ENCODE measurements at regions not wholly inside any gene's neighbourhood (a gene's known extent, or its start where the extent isn't known, plus 50 kb on each side); places are given as distances from the start of the nearest gene placed in this dataset.

GRCh38 chr4:178086320-178086719 is 644.1 kb upstream of the AGA start:
- Mint-ChIP-seq H3K27me3 (ENCODE audit: low read depth in 3 of 3) (no peaks in the 10 kb centered on the region), H3K4me1 (no peaks in the 10 kb centered on the region), H3K9me3 (peaks cover 18 to 53% (median 31%) of the 10 kb centered on the region in 6 donors), H3K4me3 (no peak overlapping the region), H3K27ac (no peak overlapping the region), H3K36me3 (no peaks in the 10 kb centered on the region)
- DNase-seq, result no peak

- no peak overlapping the region for H3K27ac Mint-ChIP-seq
- peaks cover 9 to 40% (median 25%) of the 10 kb centered on the region in 6 donors for H3K9me3 Mint-ChIP-seq
- no peaks in the 10 kb centered on the region for H3K4me1 Mint-ChIP-seq
- no peaks in the 10 kb centered on the region for H3K36me3 Mint-ChIP-seq
- DNase-seq, result no peak
- H3K4me3 Mint-ChIP-seq, result no peak overlapping the region
- H3K27me3 Mint-ChIP-seq (ENCODE audit: low read depth in 3 of 3), result no peaks in the 10 kb centered on the region
These were observed 648.6 kb upstream of the AGA start for GRCh38 chr4:178090640-178091411.

GRCh38 chr4:178102139-178102538 is 659.9 kb upstream of the AGA start:
- DNase-seq, result no peak
- peaks cover 0 to 2% (median 0%) of the 10 kb centered on the region in 3 donors for H3K27me3 Mint-ChIP-seq (ENCODE audit: low read depth in 3 of 3)
- H3K4me1 Mint-ChIP-seq, result no peaks in the 10 kb centered on the region
- no peak overlapping the region for H3K27ac Mint-ChIP-seq
- no peak overlapping the region for H3K4me3 Mint-ChIP-seq
- peaks cover 10 to 44% (median 16%) of the 10 kb centered on the region in 6 donors for H3K9me3 Mint-ChIP-seq
- H3K36me3 Mint-ChIP-seq, result no peaks in the 10 kb centered on the region

GRCh38 chr4:178105242-178105641 is 663.0 kb upstream of the AGA start:
- H3K4me3 Mint-ChIP-seq, result no peak overlapping the region
- no peaks in the 10 kb centered on the region for H3K4me1 Mint-ChIP-seq
- H3K9me3 Mint-ChIP-seq, result peaks cover 6 to 32% (median 18%) of the 10 kb centered on the region in 6 donors
- peaks cover 0 to 2% (median 0%) of the 10 kb centered on the region in 3 donors for H3K27me3 Mint-ChIP-seq (ENCODE audit: low read depth in 3 of 3)
- no peak for DNase-seq
- H3K27ac Mint-ChIP-seq, result no peak overlapping the region
- peaks cover 0 to 4% (median 0%) of the 10 kb centered on the region in 3 donors for H3K36me3 Mint-ChIP-seq

GRCh38 chr4:178136736-178137345 is 694.6 kb upstream of the AGA start:
- H3K27me3 Mint-ChIP-seq (ENCODE audit: low read depth in 3 of 3), result no peaks in the 10 kb centered on the region
- no peak overlapping the region for H3K27ac Mint-ChIP-seq
- peaks cover 7 to 44% (median 20%) of the 10 kb centered on the region in 6 donors for H3K9me3 Mint-ChIP-seq
- no peak for DNase-seq
- H3K4me3 Mint-ChIP-seq, result no peak overlapping the region
- H3K4me1 Mint-ChIP-seq, result no peaks in the 10 kb centered on the region
- no peaks in the 10 kb centered on the region for H3K36me3 Mint-ChIP-seq

- no peaks in the 10 kb centered on the region for H3K27me3 Mint-ChIP-seq (ENCODE audit: low read depth in 3 of 3)
- H3K27ac Mint-ChIP-seq, result no peak overlapping the region
- DNase-seq, result no peak
- no peak overlapping the region for H3K4me3 Mint-ChIP-seq
- no peaks in the 10 kb centered on the region for H3K36me3 Mint-ChIP-seq
- H3K9me3 Mint-ChIP-seq, result peaks cover 7 to 48% (median 20%) of the 10 kb centered on the region in 6 donors
- no peaks in the 10 kb centered on the region for H3K4me1 Mint-ChIP-seq
These were observed 695.7 kb upstream of the AGA start for GRCh38 chr4:178137732-178138471.

GRCh38 chr4:178138491-178138890 is 696.3 kb upstream of the AGA start:
- H3K27ac Mint-ChIP-seq, result no peak overlapping the region
- no peak overlapping the region for H3K4me3 Mint-ChIP-seq
- DNase-seq, result no peak
- no peaks in the 10 kb centered on the region for H3K27me3 Mint-ChIP-seq (ENCODE audit: low read depth in 3 of 3)
- H3K9me3 Mint-ChIP-seq, result peaks cover 9 to 48% (median 17%) of the 10 kb centered on the region in 6 donors
- H3K4me1 Mint-ChIP-seq, result no peaks in the 10 kb centered on the region
- H3K36me3 Mint-ChIP-seq, result no peaks in the 10 kb centered on the region

- DNase-seq, result no peak
- peaks cover 6 to 33% (median 14%) of the 10 kb centered on the region in 6 donors for H3K9me3 Mint-ChIP-seq
- H3K27ac Mint-ChIP-seq, result no peak overlapping the region
- H3K36me3 Mint-ChIP-seq, result no peaks in the 10 kb centered on the region
- no peak overlapping the region for H3K4me3 Mint-ChIP-seq
- H3K4me1 Mint-ChIP-seq, result no peaks in the 10 kb centered on the region
- no peaks in the 10 kb centered on the region for H3K27me3 Mint-ChIP-seq (ENCODE audit: low read depth in 3 of 3)
These were observed 698.2 kb upstream of the AGA start for GRCh38 chr4:178140326-178140915.

- Mint-ChIP-seq H3K27me3 (ENCODE audit: low read depth in 3 of 3) (no peaks in the 10 kb centered on the region), H3K9me3 (peaks cover 7 to 36% (median 14%) of the 10 kb centered on the region in 6 donors), H3K4me1 (no peaks in the 10 kb centered on the region), H3K27ac (no peak overlapping the region), H3K4me3 (no peak overlapping the region), H3K36me3 (no peaks in the 10 kb centered on the region)
- DNase-seq, result no peak
These were observed 700.5 kb upstream of the AGA start for GRCh38 chr4:178142724-178143123.

GRCh38 chr4:178148106-178148505 is 705.9 kb upstream of the AGA start:
- no peak overlapping the region for H3K27ac Mint-ChIP-seq
- no peaks in the 10 kb centered on the region for H3K27me3 Mint-ChIP-seq (ENCODE audit: low read depth in 3 of 3)
- DNase-seq, result no peak
- no peak overlapping the region for H3K4me3 Mint-ChIP-seq
- H3K36me3 Mint-ChIP-seq, result no peaks in the 10 kb centered on the region
- peaks cover 0 to 18% (median 12%) of the 10 kb centered on the region in 6 donors for H3K9me3 Mint-ChIP-seq
- no peaks in the 10 kb centered on the region for H3K4me1 Mint-ChIP-seq

- Mint-ChIP-seq H3K27ac (no peak overlapping the region), H3K4me3 (no peak overlapping the region), H3K36me3 (peaks cover 0 to 3% (median 0%) of the 10 kb centered on the region in 3 donors), H3K27me3 (ENCODE audit: low read depth in 3 of 3) (no peaks in the 10 kb centered on the region), H3K4me1 (no peaks in the 10 kb centered on the region), H3K9me3 (peaks cover 14 to 34% (median 20%) of the 10 kb centered on the region in 6 donors)
- DNase-seq, result no peak
These were observed 723.2 kb upstream of the AGA start for GRCh38 chr4:178165251-178165950.

GRCh38 chr4:178165951-178166308 is 723.7 kb upstream of the AGA start:
- DNase-seq, result no peak
- H3K4me1 Mint-ChIP-seq, result no peaks in the 10 kb centered on the region
- H3K36me3 Mint-ChIP-seq, result peaks cover 0 to 3% (median 2%) of the 10 kb centered on the region in 3 donors
- no peak overlapping the region for H3K4me3 Mint-ChIP-seq
- H3K9me3 Mint-ChIP-seq, result peaks cover 11 to 37% (median 22%) of the 10 kb centered on the region in 6 donors
- no peak overlapping the region for H3K27ac Mint-ChIP-seq
- no peaks in the 10 kb centered on the region for H3K27me3 Mint-ChIP-seq (ENCODE audit: low read depth in 3 of 3)

GRCh38 chr4:178173771-178174170 is 731.5 kb upstream of the AGA start:
- H3K4me1 Mint-ChIP-seq, result no peaks in the 10 kb centered on the region

More at GRCh38 chr4:178173771-178174170, 731.5 kb upstream of the AGA start:
- DNase-seq, result no peak
- Mint-ChIP-seq H3K4me3 (no peak overlapping the region), H3K27ac (no peak overlapping the region), H3K27me3 (ENCODE audit: low read depth in 3 of 3) (peaks cover 0 to 1% (median 0%) of the 10 kb centered on the region in 3 donors), H3K9me3 (peaks cover 2 to 24% (median 14%) of the 10 kb centered on the region in 6 donors), H3K36me3 (peaks cover 0 to 5% (median 4%) of the 10 kb centered on the region in 3 donors)

Data from immature natural killer cell (primary cell).